GM21360 (cell line): ENCODE measurements at regions not wholly inside any gene's neighbourhood (a gene's known extent, or its start where the extent isn't known, plus 50 kb on each side); places are given as distances from the start of the nearest gene placed in this dataset.

ENCODE experiments used
- ATAC-seq: cut with Tn5 transposase; IDR thresholded peaks from one replicate; pipeline ENCODE4 v1.9.1; 2021; ENCODE audit warnings: mild to moderate bottlenecking, moderate library complexity; ENCODE audit not compliant: unreplicated experiment

DNA sequence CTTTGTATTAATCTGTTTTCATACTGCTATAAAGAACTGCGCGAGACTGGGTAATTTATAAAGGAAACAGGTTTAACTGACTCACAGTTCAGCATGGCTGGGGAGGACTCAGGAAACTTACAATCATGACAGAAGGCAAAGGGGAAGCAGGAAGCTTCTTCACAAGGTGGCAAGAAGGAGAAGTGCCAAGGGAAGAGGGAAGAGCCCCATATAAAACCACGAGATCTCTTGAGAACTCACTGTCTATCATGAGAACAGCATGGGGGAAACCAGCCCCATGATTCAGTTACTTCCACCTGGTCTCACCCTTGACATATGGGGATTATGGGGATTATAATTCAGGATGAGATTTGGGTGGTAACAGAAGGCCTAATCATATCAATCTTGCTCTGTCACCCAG lies 60.9 kb upstream of the CHD1 start:
- no peak for ATAC-seq

DNA sequence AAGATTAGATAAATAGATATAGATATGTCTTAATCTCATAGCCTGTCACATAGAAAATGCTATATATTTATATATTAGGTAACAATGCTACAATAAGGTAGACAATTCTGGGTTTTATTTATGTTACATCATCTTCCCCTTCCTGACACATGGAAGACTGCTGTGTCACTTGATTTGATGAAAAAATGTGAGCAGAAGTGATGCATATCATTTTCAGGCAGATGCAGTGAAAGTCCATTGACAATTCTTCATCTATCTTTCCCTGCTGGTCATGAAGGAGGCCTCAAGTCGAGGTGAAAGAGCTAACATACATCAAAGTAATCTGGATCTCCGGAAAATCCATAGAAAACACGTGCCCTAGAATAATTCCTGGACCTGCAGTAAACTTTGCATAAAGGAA lies 57.8 kb upstream of the CHD1 start:
- no peak for ATAC-seq

DNA sequence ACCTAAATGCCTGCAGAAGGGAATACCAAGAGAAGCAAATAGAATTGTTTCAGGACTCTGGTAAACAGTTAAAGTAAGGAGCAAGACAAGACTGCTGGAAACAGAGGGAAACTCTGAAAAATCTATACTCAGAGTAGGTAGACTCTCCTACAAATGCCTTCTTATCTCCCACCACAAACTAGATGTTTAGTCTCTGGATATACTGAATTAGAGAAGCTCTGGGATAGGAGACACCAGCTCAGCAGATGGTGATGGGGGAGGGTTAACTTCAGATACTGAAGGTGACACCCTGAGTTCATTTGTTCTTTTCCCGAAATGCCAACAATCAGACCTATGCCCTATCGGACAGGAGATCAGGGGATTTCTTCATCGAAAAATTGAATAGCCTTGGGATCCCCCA lies 54.1 kb upstream of the CHD1 start:
- no peak for ATAC-seq
